Endothelial cell of umbilical vein (primary cell): ENCODE measurements at regions not wholly inside any gene's neighbourhood (a gene's known extent, or its start where the extent isn't known, plus 50 kb on each side); places are given as distances from the start of the nearest gene placed in this dataset.

Source experiments
- BruUV-seq: library from RNA; stranded (reverse); fragments of 400-500 nt; replicated peaks from 2 replicates; lab custom pipeline; 2021; lab: Mats Ljungman, UMichigan
- CTCF ChIA-PET: fragments of 300-600, 350-600 bp; sonication (Branson Sonifier 250); formaldehyde crosslinking; loops from one replicate; lab custom pipeline; 2021; ENCODE audit warnings: antibody characterized with exemption, inconsistent platforms; lab: Charles Lee
- POLR2A ChIA-PET: fragments of 300-600, 350-600 bp; sonication (Branson Sonifier 250); formaldehyde crosslinking; loops from one replicate; lab custom pipeline; 2021; ENCODE audit warnings: antibody characterized with exemption, inconsistent platforms; lab: Charles Lee
- DNase-seq: peaks from one replicate; pipeline ENCODE4 v3.0.0-alpha.2; 2011; ENCODE audit warnings: low read depth, low spot score
- FAIRE-seq: peaks from 2 replicates; lab custom pipeline; 2011; peaks lifted over from hg19 to GRCh38; lab: Jason Lieb, UNC
- H2AFZ ChIP-seq: 2 replicates; pipeline ENCODE4 v1.6.0; 2012; ENCODE audit warnings: low read depth, low read length, control low read depth, inconsistent platforms
- H3K27ac ChIP-seq: 2 replicates; pipeline ENCODE4 v1.5.1; 2011; ENCODE audit warnings: low read depth, mild to moderate bottlenecking, control low read depth, low read length, moderate library complexity; ENCODE audit not compliant: insufficient read depth
- H3K27me3 ChIP-seq, 2 experiments: 2 replicates each; pipeline versions ENCODE4 v1.6.0 to v1.6.1; 2011; ENCODE audit warnings: low read length in 2 of 2, mixed read lengths in 1 of 2; ENCODE audit not compliant: control insufficient read depth in 2 of 2, insufficient read depth in 2 of 2
- H3K36me3 ChIP-seq, 2 experiments: 2 replicates in 1 of 2; 3 replicates in 1 of 2; pipeline ENCODE4 v1.5.1; 2011; ENCODE audit warnings: low read length in 2 of 2, mild to moderate bottlenecking in 1 of 2, moderate library complexity in 1 of 2; ENCODE audit not compliant: control insufficient read depth in 2 of 2, insufficient read depth in 2 of 2; ENCODE audit errors: extremely low read depth in 1 of 2
- H3K4me1 ChIP-seq: 3 replicates; pipeline ENCODE4 v1.5.1; 2011; ENCODE audit warnings: mild to moderate bottlenecking, low read length; ENCODE audit not compliant: control insufficient read depth, insufficient read depth; ENCODE audit errors: extremely low read depth
- H3K4me2 ChIP-seq: 2 replicates; pipeline ENCODE4 v1.6.1; 2011; ENCODE audit warnings: low read length, control low read depth, mixed read lengths; ENCODE audit not compliant: insufficient read depth
- H3K4me3 ChIP-seq, 3 experiments: fragments of 200-600 bp in 1 of 3; sonication (generic), shearing (Covaris generic) in 1 of 3; replicated peaks in 1 of 3; 2 replicates each; pipeline ENCODE4 v1.5.1; 2011 to 2016; ENCODE audit warnings: control low read depth in 3 of 3, low read length in 3 of 3, mild to moderate bottlenecking in 2 of 3, inconsistent platforms in 1 of 3, low read depth in 1 of 3, moderate library complexity in 1 of 3; ENCODE audit not compliant: insufficient read depth in 1 of 3
- H3K79me2 ChIP-seq: 2 replicates; pipeline ENCODE4 v1.6.0; 2012; ENCODE audit warnings: low read length, inconsistent platforms; ENCODE audit not compliant: control insufficient read depth, insufficient read depth
- H3K9ac ChIP-seq: replicated peaks from 2 replicates; pipeline ENCODE3; 2011; ENCODE audit warnings: low read length, control low read depth; ENCODE audit not compliant: insufficient read depth; ENCODE audit errors: extremely low read depth
- H3K9me1 ChIP-seq: replicated peaks from 3 replicates; pipeline ENCODE4 v1.6.0; 2011; ENCODE audit warnings: mild to moderate bottlenecking, low read length; ENCODE audit not compliant: control insufficient read depth, insufficient read depth; ENCODE audit errors: extremely low read depth
- H3K9me3 ChIP-seq: replicated peaks from 2 replicates; pipeline ENCODE4 v1.5.1; 2012; ENCODE audit warnings: low read length, inconsistent platforms; ENCODE audit not compliant: control insufficient read depth, insufficient read depth
- H4K20me1 ChIP-seq: replicated peaks from 2 replicates; pipeline ENCODE3; 2011; ENCODE audit warnings: mild to moderate bottlenecking, low read length; ENCODE audit not compliant: control insufficient read depth, insufficient read depth; ENCODE audit errors: extremely low read depth
- CTCF ChIP-seq, 2 donors: IDR thresholded peaks; 1 replicate in 1 of 2; 2 replicates in 1 of 2; pipeline ENCODE4 v1.5.1; 2011; ENCODE audit warnings: low read length in 2 of 2, mild to moderate bottlenecking in 2 of 2, moderate library complexity in 2 of 2, control low read depth in 1 of 2, inconsistent platforms in 1 of 2, low read depth in 1 of 2; ENCODE audit not compliant: insufficient read depth in 1 of 2; ENCODE audit errors: extremely low read depth in 1 of 2
- EZH2 ChIP-seq: IDR thresholded peaks from 2 replicates; pipeline ENCODE4 v1.6.1; 2012; ENCODE audit warnings: borderline replicate concordance, low read depth, mild to moderate bottlenecking, moderate library complexity, low read length, inconsistent platforms; ENCODE audit not compliant: severe bottlenecking
- MAX ChIP-seq: IDR thresholded peaks from 2 replicates; pipeline ENCODE4 v1.6.1; 2011; ENCODE audit not compliant: insufficient read depth, insufficient read length
- POLR2A ChIP-seq: IDR thresholded peaks from 2 replicates; pipeline ENCODE4 v1.6.1; 2012; ENCODE audit warnings: low read depth, mild to moderate bottlenecking, control low read depth, low read length
- POLR2AphosphoS5 ChIP-seq: IDR thresholded peaks from 2 replicates; pipeline ENCODE4 v1.6.1; 2012; ENCODE audit warnings: low read depth, mild to moderate bottlenecking, control low read depth, low read length, moderate library complexity; ENCODE audit not compliant: insufficient read depth
- dilution Hi-C: fragments of 300-500 bp; cut with MboI; formaldehyde crosslinking; loops from one replicate; pipeline ENCODE4 v1.15.0; 2019; ENCODE audit warnings: low sequenced_read_pairs; ENCODE audit not compliant: extremely low pct_ligation_motif_present
- intact Hi-C: fragments of 100-400 bp; cut with micrococcal nuclease; formaldehyde crosslinking; loops from one replicate; pipeline ENCODE4 v1.10.0; 2022

- Histone ChIP-seq H3K4me1 (peaks cover 2% of the 10 kb centered on the region), H3K4me2 (no peak overlapping the region), H3K27me3 (no peaks in the 10 kb centered on the region), H3K9me3 (no peaks in the 10 kb centered on the region), H4K20me1 (no peaks in the 10 kb centered on the region), H3K9me1 (no peaks in the 10 kb centered on the region), H3K36me3 (no peaks in the 10 kb centered on the region), H2AFZ (no peak overlapping the region), H3K27ac (no peak overlapping the region), H3K9ac (no peak overlapping the region), H3K4me3 (no peak overlapping the region), H3K79me2 (no peaks in the 10 kb centered on the region)
- CTCF ChIA-PET, result interaction anchor here (1.6 kb wide), 1 partner anchor 59 kb away, joined by 3 read pairs; no protein-coding TSS in a partner anchor
- no TSS peak for BruUV-seq
- intact Hi-C loops, result no loop called here
- DNase-seq (no peak), FAIRE-seq (no peak)
- dilution Hi-C loops, result no loop called here
- POLR2A ChIA-PET, result no interaction called here
- TF ChIP-seq POLR2A (no peak), POLR2AphosphoS5 (no peak), CTCF (IDR thresholded peaks at IDR 0.05; ENCODE audit: extremely low read depth in 1 of 2, insufficient read depth in 1 of 2, low read depth in 1 of 2, low read length in 2 of 2) (no peak), EZH2 (no peak), MAX (no peak)
Measured at GRCh38 chr3:168975576-168975975, 687.9 kb downstream of the MECOM start.
